Tibial artery (tissue), 4 donors: ENCODE measurements at regions not wholly inside any gene's neighbourhood (a gene's known extent, or its start where the extent isn't known, plus 50 kb on each side); places are given as distances from the start of the nearest gene placed in this dataset.

Experiments used
- DNase-seq, 2 donors: peaks; one replicate each; pipeline ENCODE4 v3.0.0-alpha.2; 2019
- H3K27ac ChIP-seq, 2 donors: fragments of 200-600 bp; sonication (generic) in 1 of 2; 1 replicate in 1 of 2; 2 replicates in 1 of 2; pipeline ENCODE4 v1.5.1; 2018 to 2019; ENCODE audit warnings: mild to moderate bottlenecking in 1 of 2
- H3K27me3 ChIP-seq, 2 donors: fragments of 200-600 bp; sonication (generic) in 1 of 2; one replicate each; pipeline versions ENCODE4 v1.5.1 to v1.6.0; 2016 to 2019
- H3K36me3 ChIP-seq, 3 donors: fragments of 200-600 bp; sonication (generic) in 2 of 3; one replicate each; pipeline ENCODE4 v1.5.1; 2016 to 2019; ENCODE audit warnings: mild to moderate bottlenecking in 2 of 3
- H3K4me1 ChIP-seq, 4 donors: fragments of 200-600 bp; sonication (generic) in 2 of 4; 1 replicate in 3 of 4; 2 replicates in 1 of 4; pipeline ENCODE4 v1.5.1; 2016 to 2019
- H3K4me3 ChIP-seq, 2 donors: fragments of 200-600 bp; sonication (generic) in 1 of 2; 1 replicate in 1 of 2; 2 replicates in 1 of 2; pipeline ENCODE4 v1.5.1; 2018 to 2019; ENCODE audit warnings: mild to moderate bottlenecking in 2 of 2
- H3K9me3 ChIP-seq, 3 donors: fragments of 200-600 bp; sonication (generic) in 1 of 3; one replicate each; pipeline ENCODE4 v1.5.1; 2016 to 2019
- intact Hi-C: fragments of 100-400 bp; cut with DNase I; formaldehyde crosslinking; loops from one replicate; pipeline ENCODE4 v1.15.0; 2023; ENCODE audit warnings: low total_unique reads
- TF ChIP-seq, protein P1 (sequence below), 2 experiments: fragments of 200-600 bp in 1 of 2; fragments of 450-650 bp in 1 of 2; IDR thresholded peaks; one replicate each; pipeline ENCODE4 v1.5.1; 2017 to 2019; ENCODE audit warnings: antibody characterized with exemption in 2 of 2, mild to moderate bottlenecking in 1 of 2, moderate library complexity in 1 of 2

DNA sequence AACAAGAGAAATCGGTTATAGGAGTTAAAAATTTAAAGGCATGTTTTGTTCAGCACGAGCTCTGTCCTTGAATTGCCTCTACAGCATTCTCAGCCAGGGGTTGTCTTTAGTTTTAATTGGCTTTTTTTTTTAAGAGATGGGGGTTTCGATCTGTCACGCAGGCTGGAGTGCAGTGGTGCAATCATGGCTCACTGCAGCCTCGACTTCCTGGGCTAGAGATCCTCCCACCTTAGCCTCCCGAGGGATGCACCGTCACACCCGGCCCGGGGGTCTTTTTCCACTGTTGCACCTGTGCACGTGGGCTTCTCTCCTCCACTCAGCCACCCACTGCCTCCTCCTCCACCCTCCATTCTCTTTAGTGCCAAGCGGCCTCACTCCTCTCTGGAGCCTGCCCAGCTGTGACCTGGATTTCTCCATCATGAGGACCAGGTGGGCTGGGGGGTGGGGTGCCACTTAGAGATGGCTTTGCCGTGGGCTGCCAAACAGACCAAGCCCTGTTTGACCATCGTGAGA lies 106.8 kb upstream of the SEC14L1 start:
- no peaks in the 10 kb centered on the region for H3K36me3 ChIP-seq
- peaks cover 0 to 7% (median 0%) of the 10 kb centered on the region in 4 donors for H3K4me1 ChIP-seq
- peaks cover 0 to 16% (median 13%) of the 10 kb centered on the region in 3 donors for H3K9me3 ChIP-seq
- intact Hi-C loops: no loop called here
- no peak for DNase-seq
- no peak overlapping the region for H3K27ac ChIP-seq
- TF ChIP-seq, protein P1, sequence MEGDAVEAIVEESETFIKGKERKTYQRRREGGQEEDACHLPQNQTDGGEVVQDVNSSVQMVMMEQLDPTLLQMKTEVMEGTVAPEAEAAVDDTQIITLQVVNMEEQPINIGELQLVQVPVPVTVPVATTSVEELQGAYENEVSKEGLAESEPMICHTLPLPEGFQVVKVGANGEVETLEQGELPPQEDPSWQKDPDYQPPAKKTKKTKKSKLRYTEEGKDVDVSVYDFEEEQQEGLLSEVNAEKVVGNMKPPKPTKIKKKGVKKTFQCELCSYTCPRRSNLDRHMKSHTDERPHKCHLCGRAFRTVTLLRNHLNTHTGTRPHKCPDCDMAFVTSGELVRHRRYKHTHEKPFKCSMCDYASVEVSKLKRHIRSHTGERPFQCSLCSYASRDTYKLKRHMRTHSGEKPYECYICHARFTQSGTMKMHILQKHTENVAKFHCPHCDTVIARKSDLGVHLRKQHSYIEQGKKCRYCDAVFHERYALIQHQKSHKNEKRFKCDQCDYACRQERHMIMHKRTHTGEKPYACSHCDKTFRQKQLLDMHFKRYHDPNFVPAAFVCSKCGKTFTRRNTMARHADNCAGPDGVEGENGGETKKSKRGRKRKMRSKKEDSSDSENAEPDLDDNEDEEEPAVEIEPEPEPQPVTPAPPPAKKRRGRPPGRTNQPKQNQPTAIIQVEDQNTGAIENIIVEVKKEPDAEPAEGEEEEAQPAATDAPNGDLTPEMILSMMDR (IDR thresholded peaks at IDR 0.05): no peak
- peaks cover 0 to 60% of the 10 kb centered on the region in 2 donors for H3K27me3 ChIP-seq
- H3K4me3 ChIP-seq: no peak overlapping the region

DNA sequence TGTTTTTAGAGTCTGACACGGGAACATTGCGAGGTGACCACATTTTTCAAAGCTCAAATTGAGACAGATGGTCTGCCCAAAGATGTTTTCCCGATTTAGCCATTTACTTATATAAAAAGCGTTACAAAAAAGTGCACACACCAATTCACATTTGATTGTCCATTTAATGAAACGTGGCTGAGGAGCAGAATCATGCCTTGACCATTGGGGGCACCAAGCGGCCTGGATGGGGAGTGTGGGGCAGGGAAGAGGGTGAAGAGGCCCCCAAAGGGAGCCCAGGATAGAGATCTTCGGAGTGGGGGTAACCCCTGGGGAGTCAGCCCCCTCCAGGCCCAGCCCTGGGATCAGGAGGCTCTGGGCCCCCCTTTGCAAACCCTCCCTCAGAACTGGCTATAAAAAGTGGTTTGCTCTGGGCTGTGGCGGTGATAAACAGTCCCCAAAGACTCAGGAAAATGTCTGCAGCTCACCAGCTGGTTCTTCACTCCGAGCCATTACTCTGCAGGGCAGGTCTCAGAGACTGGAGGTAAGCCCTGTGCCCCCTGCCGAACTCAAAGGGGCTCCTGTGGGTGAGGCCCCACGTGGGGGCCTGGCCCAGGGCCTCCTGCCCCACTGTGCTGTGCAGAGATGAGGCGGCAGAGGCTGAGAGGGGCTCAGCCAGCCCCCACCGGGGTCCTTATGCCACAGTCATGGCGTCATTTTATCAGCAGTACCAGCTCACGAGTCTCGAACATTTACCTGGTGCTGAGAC lies 105.9 kb upstream of the SEC14L1 start:
- intact Hi-C loops: no loop called here
- Histone ChIP-seq H3K27ac (no peak overlapping the region), H3K4me1 (peaks cover 0 to 7% (median 0%) of the 10 kb centered on the region in 4 donors), H3K36me3 (no peaks in the 10 kb centered on the region), H3K4me3 (no peak overlapping the region), H3K9me3 (peaks cover 0 to 16% (median 13%) of the 10 kb centered on the region in 3 donors), H3K27me3 (peaks cover 0 to 62% of the 10 kb centered on the region in 2 donors)
- TF ChIP-seq, protein P1 (IDR thresholded peaks at IDR 0.05): no peak
- no peak for DNase-seq

DNA sequence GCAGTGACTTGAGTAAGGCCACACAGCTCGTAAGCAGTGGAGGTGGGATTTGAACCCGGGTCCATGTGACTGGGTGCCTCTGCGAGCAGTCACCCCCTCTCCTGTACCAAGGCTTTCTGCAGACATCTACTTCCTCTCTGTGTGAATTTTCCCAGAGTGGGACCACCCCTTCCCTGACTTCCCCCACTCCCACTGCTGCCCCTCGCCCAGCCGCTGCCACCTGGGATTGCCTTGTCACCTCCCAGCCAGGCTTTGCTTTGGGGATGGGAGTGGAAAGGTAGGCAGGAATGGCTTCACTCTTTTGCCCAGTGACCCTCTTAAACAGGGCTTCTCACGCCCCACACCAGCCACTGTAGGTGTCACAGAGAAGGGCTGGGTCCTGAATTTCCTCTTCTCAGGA lies 105.2 kb upstream of the SEC14L1 start:
- Histone ChIP-seq H3K36me3 (no peaks in the 10 kb centered on the region), H3K4me3 (no peak overlapping the region), H3K27ac (no peak overlapping the region), H3K27me3 (peaks cover 0 to 60% of the 10 kb centered on the region in 2 donors), H3K9me3 (peaks cover 0 to 16% (median 13%) of the 10 kb centered on the region in 3 donors), H3K4me1 (peaks cover 0 to 7% (median 0%) of the 10 kb centered on the region in 4 donors)
- no peak for DNase-seq
- intact Hi-C loops: no loop called here
- TF ChIP-seq, protein P1 (IDR thresholded peaks at IDR 0.05): no peak

DNA sequence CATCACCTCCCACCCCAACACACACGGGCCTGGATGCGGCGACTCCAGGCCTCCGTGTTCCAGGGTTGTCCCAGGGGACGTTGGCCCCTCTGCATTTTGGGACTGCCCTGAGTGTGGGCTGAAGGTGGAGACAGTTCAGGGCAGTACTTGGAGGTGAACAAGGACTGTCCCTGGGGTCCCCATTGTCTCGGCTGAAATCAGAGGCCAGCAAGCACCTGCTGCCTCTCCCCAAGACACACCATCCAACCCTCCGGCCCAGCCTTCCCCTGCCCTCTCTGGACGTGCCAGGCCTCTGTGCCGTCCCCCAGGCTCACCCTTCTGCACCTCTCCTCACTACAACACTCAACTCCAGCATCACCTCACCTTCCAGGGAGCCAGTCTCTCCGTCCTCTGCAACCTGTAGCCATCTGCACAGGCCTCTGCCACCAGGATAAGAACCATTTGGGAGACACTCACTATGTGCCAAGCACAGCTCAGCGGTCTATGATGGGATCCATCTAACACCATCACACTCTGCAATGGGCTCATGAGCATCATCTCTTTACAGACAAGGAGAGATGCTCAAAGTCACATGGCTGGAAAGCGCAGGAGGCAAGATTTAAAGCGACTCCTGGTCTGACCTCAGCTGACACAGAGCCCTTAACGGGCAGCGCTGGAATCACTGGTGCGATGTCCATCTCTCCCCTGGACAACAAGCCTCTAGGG lies 104.5 kb upstream of the SEC14L1 start:
- H3K4me3 ChIP-seq: no peak overlapping the region
- H3K36me3 ChIP-seq: no peaks in the 10 kb centered on the region
- no peak for DNase-seq
- H3K9me3 ChIP-seq: peaks cover 0 to 15% (median 13%) of the 10 kb centered on the region in 3 donors
- peaks cover 0 to 63% of the 10 kb centered on the region in 2 donors for H3K27me3 ChIP-seq
- intact Hi-C loops: no loop called here
- H3K27ac ChIP-seq: no peak overlapping the region
- TF ChIP-seq, protein P1 (IDR thresholded peaks at IDR 0.05): no peak
- H3K4me1 ChIP-seq: peaks cover 0 to 7% (median 0%) of the 10 kb centered on the region in 4 donors

DNA sequence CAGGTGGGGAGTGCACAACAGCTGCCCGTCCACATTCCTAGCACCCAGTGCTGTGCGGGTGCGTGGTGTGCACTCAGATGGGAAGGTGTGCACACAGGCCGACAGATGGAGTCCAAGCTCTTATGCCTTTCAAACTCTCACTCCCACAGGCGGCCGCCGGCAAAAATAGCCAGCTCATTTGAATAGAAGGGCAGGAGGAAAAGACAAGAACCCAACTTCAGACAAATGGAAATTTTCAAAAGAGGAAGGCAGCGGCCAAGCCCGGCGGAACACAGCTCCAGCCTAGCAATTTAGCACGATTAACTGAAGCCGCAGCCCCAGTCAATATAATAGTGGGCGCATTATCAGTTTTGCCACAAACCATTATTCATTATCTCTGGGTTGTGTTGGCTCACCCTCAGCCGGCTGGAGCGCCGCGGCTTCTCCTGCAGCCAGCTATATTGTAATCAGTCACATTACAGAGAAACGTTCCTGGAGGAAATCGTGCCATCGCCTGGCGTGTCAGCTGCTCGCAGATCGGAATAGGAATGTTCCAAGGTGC lies 103.9 kb upstream of the SEC14L1 start:
- Histone ChIP-seq H3K4me3 (no peak overlapping the region), H3K36me3 (no peaks in the 10 kb centered on the region), H3K27ac (no peak overlapping the region), H3K27me3 (peaks cover 0 to 63% of the 10 kb centered on the region in 2 donors), H3K9me3 (peaks cover 0 to 9% (median 6%) of the 10 kb centered on the region in 3 donors), H3K4me1 (peaks cover 0 to 7% (median 0%) of the 10 kb centered on the region in 4 donors)
- intact Hi-C loops: no loop called here
- no peak for DNase-seq
- TF ChIP-seq, protein P1 (IDR thresholded peaks at IDR 0.05): no peak
